KMS-11 (cell line): ENCODE measurements at regions not wholly inside any gene's neighbourhood (a gene's known extent, or its start where the extent isn't known, plus 50 kb on each side); places are given as distances from the start of the nearest gene placed in this dataset.

Source experiments
- H2AFZ ChIP-seq: fragments of 200-600 bp; sonication (generic); 2 replicates; pipeline ENCODE4 v1.6.1; 2016; ENCODE audit warnings: antibody characterized with exemption, mixed run types, low read depth
- H3K27ac ChIP-seq: fragments of 200-600 bp; sonication (generic); 2 replicates; pipeline ENCODE4 v1.6.1; 2016; ENCODE audit warnings: mild to moderate bottlenecking, mixed run types
- H3K27me3 ChIP-seq: fragments of 200-600 bp; sonication (generic); 2 replicates; pipeline ENCODE4 v1.6.1; 2017; ENCODE audit warnings: mild to moderate bottlenecking, low read depth, mixed run types, moderate library complexity; ENCODE audit not compliant: insufficient read depth
- H3K36me3 ChIP-seq: fragments of 200-600 bp; sonication (generic); 2 replicates; pipeline ENCODE4 v1.6.1; 2017; ENCODE audit warnings: mild to moderate bottlenecking, mixed run types; ENCODE audit not compliant: insufficient read depth
- H3K4me1 ChIP-seq: fragments of 200-600 bp; sonication (generic); 2 replicates; pipeline ENCODE4 v1.6.1; 2016; ENCODE audit warnings: mild to moderate bottlenecking, low read depth, mixed run types; ENCODE audit not compliant: poor library complexity, severe bottlenecking
- H3K4me2 ChIP-seq: fragments of 200-600 bp; sonication (generic); 2 replicates; pipeline ENCODE4 v1.7.0; 2016; ENCODE audit warnings: mild to moderate bottlenecking, mixed run types
- H3K4me3 ChIP-seq: fragments of 200-600 bp; sonication (generic); IDR thresholded peaks from 2 replicates; pipeline ENCODE4 v1.6.1; 2017; ENCODE audit warnings: low read depth, low read length, mixed read lengths; ENCODE audit not compliant: insufficient read depth
- H3K79me2 ChIP-seq: fragments of 200-600 bp; sonication (generic); 2 replicates; pipeline ENCODE4 v1.6.1; 2016; ENCODE audit warnings: low read depth, mixed run types; ENCODE audit not compliant: insufficient read depth
- H3K9ac ChIP-seq: fragments of 200-600 bp; sonication (generic); 2 replicates; pipeline ENCODE4 v1.6.1; 2016; ENCODE audit warnings: mild to moderate bottlenecking, mixed run types
- H4K20me1 ChIP-seq: fragments of 200-600 bp; sonication (generic); 2 replicates; pipeline ENCODE4 v1.6.1; 2016; ENCODE audit warnings: mild to moderate bottlenecking, mixed run types; ENCODE audit not compliant: insufficient read depth
- TF ChIP-seq, protein P1 (sequence below): fragments of 200-600 bp; sonication (generic); conservative IDR thresholded peaks from 2 replicates; pipeline ENCODE4 v1.6.1; 2017; ENCODE audit warnings: low read depth, mild to moderate bottlenecking, antibody characterized with exemption, low read length, moderate library complexity, mixed read lengths

DNA sequence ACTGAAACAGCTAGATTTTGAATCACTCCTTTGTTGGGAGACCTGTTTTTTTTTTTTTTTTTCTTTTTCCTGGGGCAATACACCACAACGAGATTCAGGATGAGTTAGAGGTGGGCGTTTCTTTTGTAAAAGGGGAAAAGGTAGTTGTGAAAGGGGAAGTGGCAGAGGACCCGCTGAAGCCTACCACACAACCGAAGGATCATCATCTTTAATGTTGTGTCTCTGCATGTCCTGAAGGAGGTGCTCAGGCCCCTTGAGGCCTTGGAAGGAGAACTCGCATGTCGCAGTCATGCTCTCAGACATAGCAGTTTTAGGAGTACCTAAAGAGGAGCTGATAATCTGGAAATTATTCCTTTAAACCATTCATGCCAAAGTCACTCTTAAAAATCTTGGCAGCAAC, 137.9 kb upstream of the LRIG1 start:
- Histone ChIP-seq H3K27me3 (no peaks in the 10 kb centered on the region), H3K4me1 (no peaks in the 10 kb centered on the region), H3K9ac (no peak overlapping the region), H3K4me2 (no peak overlapping the region), H3K36me3 (no peaks in the 10 kb centered on the region), H3K79me2 (no peaks in the 10 kb centered on the region), H2AFZ (no peak overlapping the region), H4K20me1 (no peaks in the 10 kb centered on the region), H3K27ac (no peak overlapping the region), H3K4me3 (no peak overlapping the region)
- TF ChIP-seq, protein P1, sequence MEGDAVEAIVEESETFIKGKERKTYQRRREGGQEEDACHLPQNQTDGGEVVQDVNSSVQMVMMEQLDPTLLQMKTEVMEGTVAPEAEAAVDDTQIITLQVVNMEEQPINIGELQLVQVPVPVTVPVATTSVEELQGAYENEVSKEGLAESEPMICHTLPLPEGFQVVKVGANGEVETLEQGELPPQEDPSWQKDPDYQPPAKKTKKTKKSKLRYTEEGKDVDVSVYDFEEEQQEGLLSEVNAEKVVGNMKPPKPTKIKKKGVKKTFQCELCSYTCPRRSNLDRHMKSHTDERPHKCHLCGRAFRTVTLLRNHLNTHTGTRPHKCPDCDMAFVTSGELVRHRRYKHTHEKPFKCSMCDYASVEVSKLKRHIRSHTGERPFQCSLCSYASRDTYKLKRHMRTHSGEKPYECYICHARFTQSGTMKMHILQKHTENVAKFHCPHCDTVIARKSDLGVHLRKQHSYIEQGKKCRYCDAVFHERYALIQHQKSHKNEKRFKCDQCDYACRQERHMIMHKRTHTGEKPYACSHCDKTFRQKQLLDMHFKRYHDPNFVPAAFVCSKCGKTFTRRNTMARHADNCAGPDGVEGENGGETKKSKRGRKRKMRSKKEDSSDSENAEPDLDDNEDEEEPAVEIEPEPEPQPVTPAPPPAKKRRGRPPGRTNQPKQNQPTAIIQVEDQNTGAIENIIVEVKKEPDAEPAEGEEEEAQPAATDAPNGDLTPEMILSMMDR: no peak

DNA sequence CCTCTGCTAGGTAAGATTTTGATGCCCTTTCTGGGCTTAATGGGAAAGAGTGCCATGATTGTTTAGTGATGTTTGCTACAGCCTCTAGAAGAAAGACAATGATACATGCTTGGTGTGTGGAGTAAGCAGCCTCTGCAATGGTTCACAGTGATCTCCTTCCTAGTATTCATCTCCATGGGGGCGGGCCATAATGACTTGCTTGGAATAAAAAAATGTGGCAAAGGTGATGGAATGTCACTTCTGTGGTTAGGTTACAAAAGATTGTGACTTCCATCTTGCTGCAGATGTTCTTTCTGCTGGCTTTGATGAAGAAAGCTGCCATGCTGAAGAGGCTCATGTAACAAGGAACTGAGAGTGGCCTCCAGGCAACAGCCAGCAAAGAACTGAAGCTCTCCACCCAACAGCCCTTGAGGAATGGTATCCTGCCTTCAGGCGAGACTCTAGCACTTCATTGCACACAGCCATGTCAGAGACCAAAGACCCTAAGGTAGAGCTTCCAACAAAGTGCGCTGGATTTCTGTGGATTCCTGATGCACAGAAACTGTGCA, 139.1 kb upstream of the LRIG1 start:
- Histone ChIP-seq H4K20me1 (no peaks in the 10 kb centered on the region), H3K4me1 (no peaks in the 10 kb centered on the region), H3K9ac (no peak overlapping the region), H3K27ac (no peak overlapping the region), H3K79me2 (no peaks in the 10 kb centered on the region), H3K4me2 (no peak overlapping the region), H3K4me3 (no peak overlapping the region), H3K27me3 (no peaks in the 10 kb centered on the region), H2AFZ (no peak overlapping the region), H3K36me3 (no peaks in the 10 kb centered on the region)
- TF ChIP-seq, protein P1: no peak

DNA sequence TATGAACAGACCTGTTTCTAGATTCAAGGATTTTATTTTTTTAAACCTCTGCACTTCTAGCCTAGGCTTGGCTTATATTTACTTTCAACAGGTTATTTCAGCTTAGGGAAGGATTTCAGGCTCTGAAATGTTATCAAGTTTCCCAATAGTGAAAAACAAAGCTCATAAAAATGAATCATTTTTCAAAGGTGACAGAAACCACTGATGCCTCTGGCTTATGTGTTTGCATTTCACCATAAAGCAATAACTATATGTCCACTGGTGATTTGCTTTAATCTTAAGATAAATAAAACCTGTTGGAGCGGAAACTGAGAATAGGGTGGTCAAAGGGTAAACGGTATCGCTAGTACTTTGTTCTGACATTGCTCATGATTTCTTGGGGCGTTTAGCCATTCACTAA, 141.2 kb upstream of the LRIG1 start:
- H3K27ac ChIP-seq: no peak overlapping the region
- no peak overlapping the region for H2AFZ ChIP-seq
- H3K27me3 ChIP-seq: no peaks in the 10 kb centered on the region
- H4K20me1 ChIP-seq: no peaks in the 10 kb centered on the region
- no peak overlapping the region for H3K4me2 ChIP-seq
- no peak overlapping the region for H3K4me3 ChIP-seq
- no peak overlapping the region for H3K9ac ChIP-seq
- H3K4me1 ChIP-seq: no peaks in the 10 kb centered on the region
- H3K36me3 ChIP-seq: no peaks in the 10 kb centered on the region
- TF ChIP-seq, protein P1: no peak
- no peaks in the 10 kb centered on the region for H3K79me2 ChIP-seq

DNA sequence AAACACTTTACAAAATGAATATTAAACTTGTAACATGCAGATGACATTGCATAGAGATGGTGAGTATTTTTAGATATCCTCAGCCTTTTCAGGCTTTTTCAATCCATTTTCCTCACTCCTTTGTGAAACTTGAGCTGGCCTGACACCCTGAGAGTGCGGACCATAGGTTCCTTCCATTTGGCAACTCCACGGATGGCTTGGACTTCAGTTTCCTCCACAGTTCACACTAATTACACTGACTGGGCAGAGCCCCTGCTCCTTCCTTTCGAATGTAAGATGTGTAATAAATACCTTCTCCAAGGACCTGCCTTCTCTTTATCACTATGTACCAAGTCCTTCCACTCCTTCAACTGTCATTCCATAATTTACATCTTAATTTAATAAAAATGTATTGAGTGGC, 141.7 kb upstream of the LRIG1 start:
- no peak overlapping the region for H3K9ac ChIP-seq
- H3K79me2 ChIP-seq: no peaks in the 10 kb centered on the region
- H4K20me1 ChIP-seq: no peaks in the 10 kb centered on the region
- no peaks in the 10 kb centered on the region for H3K27me3 ChIP-seq
- no peaks in the 10 kb centered on the region for H3K36me3 ChIP-seq
- no peaks in the 10 kb centered on the region for H3K4me1 ChIP-seq
- no peak overlapping the region for H3K4me2 ChIP-seq
- H3K4me3 ChIP-seq: no peak overlapping the region
- TF ChIP-seq, protein P1: no peak
- no peak overlapping the region for H3K27ac ChIP-seq
- no peak overlapping the region for H2AFZ ChIP-seq
